Astrocyte (in vitro differentiated cells and primary cell): ENCODE measurements at regions not wholly inside any gene's neighbourhood (a gene's known extent, or its start where the extent isn't known, plus 50 kb on each side); places are given as distances from the start of the nearest gene placed in this dataset.

Experiments
- CTCF ChIP-seq: IDR thresholded peaks from 2 replicates; pipeline ENCODE4 v1.5.1; 2011; ENCODE audit warnings: low read depth, mild to moderate bottlenecking, inconsistent platforms, low read length, moderate library complexity; ENCODE audit not compliant: insufficient read depth
- EZH2 ChIP-seq: IDR thresholded peaks from 2 replicates; pipeline ENCODE4 v1.6.1; 2012; ENCODE audit warnings: mild to moderate bottlenecking, low read length, inconsistent platforms; ENCODE audit not compliant: insufficient read depth

- TF ChIP-seq CTCF (no peak), EZH2 (no peak)
Measured at GRCh38 chr4:30822911-30823551, 102.9 kb downstream of the PCDH7 start.
